ENCODE measurements at regions not wholly inside any gene's neighbourhood (a gene's known extent, or its start where the extent isn't known, plus 50 kb on each side); places are given as distances from the start of the nearest gene placed in this dataset.
"Not testable (repeated sequence)": the region's sequence is repeated elsewhere in the genome, so short reads cannot be mapped to it uniquely, and the experiment has no call there.

DNA sequence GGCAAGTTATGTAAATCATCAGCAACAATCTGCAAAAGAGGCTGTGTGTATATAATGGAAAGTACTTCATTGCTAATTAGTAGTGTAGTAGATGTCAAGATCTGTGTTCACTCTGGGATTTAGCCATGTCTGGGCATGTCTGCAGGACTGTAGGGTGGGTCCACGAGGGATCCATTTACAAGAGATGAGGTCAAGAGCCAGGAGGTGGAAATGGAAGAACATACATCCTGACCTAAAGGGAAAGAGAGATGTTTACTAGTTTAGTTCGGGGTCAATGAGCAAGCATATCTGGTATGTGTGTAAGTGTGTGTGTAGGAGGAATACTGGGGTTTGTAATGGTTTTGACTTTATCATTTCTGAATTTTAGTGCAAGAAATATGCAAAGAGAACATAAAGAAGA, 171.5 kb upstream of the NANOGP8 start:
- TF ChIP-seq CTCF (IDR thresholded peaks at IDR 0.05) = no peak
- H3K4me1 ChIP-seq = no peaks in the 10 kb centered on the region
- no peak overlapping the region for H3K27ac ChIP-seq
- no peaks in the 10 kb centered on the region for H3K9me3 ChIP-seq
- DNase-seq (ENCODE audit: low spot score) = no peak
- H3K4me3 ChIP-seq = no peak overlapping the region
- H3K27me3 ChIP-seq = no peaks in the 10 kb centered on the region
- no peaks in the 10 kb centered on the region for H3K36me3 ChIP-seq

DNA sequence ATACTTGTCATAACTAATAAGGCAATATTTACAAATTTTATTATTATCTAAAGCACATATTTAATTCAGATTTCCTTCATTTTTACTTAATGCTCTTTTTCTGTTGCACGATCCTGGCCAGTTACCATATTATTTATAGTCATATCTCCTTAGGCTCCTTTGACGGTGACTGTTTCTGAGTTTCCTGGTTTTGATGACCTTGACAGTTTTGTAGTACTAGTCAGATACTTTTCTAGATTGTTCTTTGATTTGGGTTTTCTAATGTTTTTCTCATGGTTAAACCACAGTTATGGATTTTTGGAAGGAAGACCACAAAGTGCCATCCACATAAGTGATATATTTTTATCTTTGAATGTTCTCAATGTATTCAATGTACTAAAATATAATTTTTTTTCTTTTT, 171.0 kb upstream of the NANOGP8 start:
- Histone ChIP-seq H3K36me3 (no peaks in the 10 kb centered on the region), H3K4me1 (no peaks in the 10 kb centered on the region), H3K9me3 (no peaks in the 10 kb centered on the region), H3K27me3 (no peaks in the 10 kb centered on the region), H3K27ac (no peak overlapping the region), H3K4me3 (no peak overlapping the region)
- DNase-seq (ENCODE audit: low spot score) = no peak
- no peak for TF ChIP-seq CTCF (IDR thresholded peaks at IDR 0.05)

- H3K36me3 ChIP-seq; H3K9me3 ChIP-seq; DNase-seq (ENCODE audit: low spot score); H3K4me1 ChIP-seq; H3K27ac ChIP-seq; H3K27me3 ChIP-seq; H3K4me3 ChIP-seq: not testable (repeated sequence)
Observed at GRCh38 chr15:35254908-35255307, 169.8 kb upstream of the NANOGP8 start.

GRCh38 chr15:35254062-35254461, 169.0 kb upstream of the NANOGP8 start:
- no peak for TF ChIP-seq CTCF (IDR thresholded peaks at IDR 0.05)

DNA sequence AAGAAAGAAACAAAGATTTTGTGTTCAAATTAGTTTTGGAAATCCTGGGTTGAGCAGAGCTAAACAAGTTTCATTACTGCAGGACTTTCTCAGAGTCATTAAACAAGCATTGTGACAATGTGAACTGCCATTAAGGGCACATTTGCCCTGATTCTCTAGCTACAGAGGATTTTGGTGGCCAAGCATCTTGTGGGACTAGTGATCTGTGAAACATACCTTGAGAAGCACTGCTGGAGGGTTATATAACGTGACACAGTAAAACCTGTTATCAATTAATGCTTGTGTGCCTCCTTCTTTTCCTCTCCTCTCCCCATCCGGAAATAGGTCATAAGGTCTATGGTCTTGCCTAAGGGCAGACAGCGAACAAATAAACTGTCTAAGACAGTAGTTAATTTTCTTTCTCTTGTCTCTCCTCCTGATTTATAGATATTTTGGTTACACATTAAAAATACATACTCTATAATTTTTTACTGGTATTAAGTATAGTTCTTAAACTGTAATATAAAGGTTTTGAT, 167.3 kb upstream of the NANOGP8 start:
- DNase-seq (ENCODE audit: low spot score) = no peak
- no peak for TF ChIP-seq CTCF (IDR thresholded peaks at IDR 0.05)
- Histone ChIP-seq H3K4me1 (no peaks in the 10 kb centered on the region), H3K27ac (no peak overlapping the region), H3K27me3 (no peaks in the 10 kb centered on the region), H3K4me3 (no peak overlapping the region), H3K9me3 (no peaks in the 10 kb centered on the region), H3K36me3 (no peaks in the 10 kb centered on the region)

More at GRCh38 chr15:35254062-35254461, 169.0 kb upstream of the NANOGP8 start:
- no peaks in the 10 kb centered on the region for H3K4me1 ChIP-seq
- no peaks in the 10 kb centered on the region for H3K27me3 ChIP-seq
- no peaks in the 10 kb centered on the region for H3K36me3 ChIP-seq
- H3K9me3 ChIP-seq = no peaks in the 10 kb centered on the region
- no peak overlapping the region for H3K4me3 ChIP-seq
- no peak overlapping the region for H3K27ac ChIP-seq
- no peak for DNase-seq (ENCODE audit: low spot score)

GRCh38 chr15:35247150-35247549, 162.1 kb upstream of the NANOGP8 start:
- DNase-seq (ENCODE audit: low spot score) = no peak
- no peaks in the 10 kb centered on the region for H3K27me3 ChIP-seq
- no peaks in the 10 kb centered on the region for H3K4me1 ChIP-seq
- H3K9me3 ChIP-seq = no peaks in the 10 kb centered on the region
- H3K27ac ChIP-seq = no peak overlapping the region
- no peak overlapping the region for H3K4me3 ChIP-seq
- TF ChIP-seq CTCF (IDR thresholded peaks at IDR 0.05) = no peak
- H3K36me3 ChIP-seq = no peaks in the 10 kb centered on the region
